ENCODE measurements at regions not wholly inside any gene's neighbourhood (a gene's known extent, or its start where the extent isn't known, plus 50 kb on each side); places are given as distances from the start of the nearest gene placed in this dataset.

GRCh38 chr3:187828579-187829452 is 83.5 kb upstream of the BCL6 start:
- 49 to 76% methylated on average over 7 of the region's 7 CpGs for WGBS, 2 donors
- Histone ChIP-seq H3K27me3 (ENCODE audit: control insufficient read depth in 3 of 3, insufficient read depth in 3 of 3, low read length in 2 of 3) (no peaks in the 10 kb centered on the region), H3K9ac (ENCODE audit: insufficient read depth in 1 of 2, low read length in 2 of 2) (no peak overlapping the region), H3K36me3 (ENCODE audit: control insufficient read depth in 4 of 4, insufficient read depth in 4 of 4, low read length in 4 of 4) (no peaks in the 10 kb centered on the region), H3K4me1 (ENCODE audit: control insufficient read depth in 5 of 5, insufficient read depth in 5 of 5, low read length in 5 of 5) (no peaks in the 10 kb centered on the region), H3K27ac (ENCODE audit: low read depth in 1 of 2, low read length in 1 of 2) (no peak overlapping the region), H3K4me3 (no peak overlapping the region), H3K9me3 (ENCODE audit: control insufficient read depth in 4 of 4, insufficient read depth in 3 of 4, low read length in 3 of 4) (no peaks in the 10 kb centered on the region)
- TF ChIP-seq, protein P1, sequence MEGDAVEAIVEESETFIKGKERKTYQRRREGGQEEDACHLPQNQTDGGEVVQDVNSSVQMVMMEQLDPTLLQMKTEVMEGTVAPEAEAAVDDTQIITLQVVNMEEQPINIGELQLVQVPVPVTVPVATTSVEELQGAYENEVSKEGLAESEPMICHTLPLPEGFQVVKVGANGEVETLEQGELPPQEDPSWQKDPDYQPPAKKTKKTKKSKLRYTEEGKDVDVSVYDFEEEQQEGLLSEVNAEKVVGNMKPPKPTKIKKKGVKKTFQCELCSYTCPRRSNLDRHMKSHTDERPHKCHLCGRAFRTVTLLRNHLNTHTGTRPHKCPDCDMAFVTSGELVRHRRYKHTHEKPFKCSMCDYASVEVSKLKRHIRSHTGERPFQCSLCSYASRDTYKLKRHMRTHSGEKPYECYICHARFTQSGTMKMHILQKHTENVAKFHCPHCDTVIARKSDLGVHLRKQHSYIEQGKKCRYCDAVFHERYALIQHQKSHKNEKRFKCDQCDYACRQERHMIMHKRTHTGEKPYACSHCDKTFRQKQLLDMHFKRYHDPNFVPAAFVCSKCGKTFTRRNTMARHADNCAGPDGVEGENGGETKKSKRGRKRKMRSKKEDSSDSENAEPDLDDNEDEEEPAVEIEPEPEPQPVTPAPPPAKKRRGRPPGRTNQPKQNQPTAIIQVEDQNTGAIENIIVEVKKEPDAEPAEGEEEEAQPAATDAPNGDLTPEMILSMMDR (IDR thresholded peaks at IDR 0.05; ENCODE audit: control extremely low read depth, extremely low read depth): no peak
- ATAC-seq (ENCODE audit: insufficient read depth, low FRiP score): no peak
- DNase-seq: no peak

- no peak for DNase-seq
- Histone ChIP-seq H3K27ac (ENCODE audit: low read depth in 1 of 2, low read length in 1 of 2) (no peak overlapping the region), H3K27me3 (ENCODE audit: control insufficient read depth in 3 of 3, insufficient read depth in 3 of 3, low read length in 2 of 3) (no peaks in the 10 kb centered on the region), H3K4me3 (no peak overlapping the region), H3K36me3 (ENCODE audit: control insufficient read depth in 4 of 4, insufficient read depth in 4 of 4, low read length in 4 of 4) (no peaks in the 10 kb centered on the region), H3K4me1 (ENCODE audit: control insufficient read depth in 5 of 5, insufficient read depth in 5 of 5, low read length in 5 of 5) (no peaks in the 10 kb centered on the region), H3K9ac (ENCODE audit: insufficient read depth in 1 of 2, low read length in 2 of 2) (no peak overlapping the region), H3K9me3 (ENCODE audit: control insufficient read depth in 4 of 4, insufficient read depth in 3 of 4, low read length in 3 of 4) (no peaks in the 10 kb centered on the region)
- 94 to 95% methylated on average over 1 of the region's 1 CpG for WGBS, 2 donors
- no peak for ATAC-seq (ENCODE audit: insufficient read depth, low FRiP score)
- TF ChIP-seq, protein P1 (IDR thresholded peaks at IDR 0.05; ENCODE audit: control extremely low read depth, extremely low read depth): no peak
Measured at GRCh38 chr3:187830181-187830580, 84.9 kb upstream of the BCL6 start.

DNA sequence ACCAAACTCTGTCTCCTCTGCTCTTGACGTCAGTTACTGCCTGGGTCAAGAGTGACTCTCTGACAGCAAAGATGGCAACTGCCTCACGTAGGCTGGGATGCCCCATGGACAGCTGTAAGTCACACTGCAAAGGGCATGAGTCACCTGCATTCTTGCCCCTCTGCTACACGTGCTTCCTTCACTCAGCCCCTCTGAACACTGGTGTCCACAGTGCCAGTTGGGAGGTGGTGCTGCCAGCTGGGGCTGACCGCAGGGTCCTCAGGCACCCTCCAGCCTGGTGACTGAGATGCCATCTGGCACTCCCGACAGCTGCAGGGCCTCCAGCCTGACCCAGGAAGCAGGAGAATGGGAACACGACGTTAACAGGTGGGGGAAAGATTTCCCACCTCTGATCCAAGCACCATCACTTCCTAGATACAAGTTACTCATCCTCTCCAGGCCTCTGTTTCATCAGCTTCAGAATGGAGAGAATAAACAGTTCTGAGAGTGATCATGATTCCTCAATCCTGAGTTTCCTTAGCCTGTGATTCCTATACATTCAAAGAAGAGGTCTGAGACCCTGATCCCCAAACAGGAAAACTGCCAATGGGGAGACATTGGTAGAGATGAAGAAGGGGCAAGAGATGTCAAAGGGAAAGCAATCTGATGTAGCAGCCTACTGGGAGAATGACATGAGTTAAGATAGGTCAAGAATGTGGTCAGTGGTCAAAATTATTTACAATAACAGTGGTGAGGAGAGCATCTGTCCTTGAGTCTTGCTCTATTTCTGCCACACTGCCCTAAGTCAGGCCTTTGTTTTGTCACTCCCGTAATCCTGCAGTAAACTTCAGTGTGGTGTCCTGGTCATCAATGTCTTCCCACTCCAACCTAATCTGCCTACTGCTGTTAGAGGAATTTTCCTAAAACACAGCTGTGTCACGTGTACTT is 86.1 kb upstream of the BCL6 start:
- H3K9me3 ChIP-seq (ENCODE audit: control insufficient read depth in 4 of 4, insufficient read depth in 3 of 4, low read length in 3 of 4): no peaks in the 10 kb centered on the region
- H3K27ac ChIP-seq (ENCODE audit: low read depth in 1 of 2, low read length in 1 of 2): no peak overlapping the region
- DNase-seq (no peak), ATAC-seq (ENCODE audit: insufficient read depth, low FRiP score) (peak; percentile 19)
- no peak overlapping the region for H3K9ac ChIP-seq (ENCODE audit: insufficient read depth in 1 of 2, low read length in 2 of 2)
- no peak overlapping the region for H3K4me3 ChIP-seq
- H3K27me3 ChIP-seq (ENCODE audit: control insufficient read depth in 3 of 3, insufficient read depth in 3 of 3, low read length in 2 of 3): no peaks in the 10 kb centered on the region
- H3K36me3 ChIP-seq (ENCODE audit: control insufficient read depth in 4 of 4, insufficient read depth in 4 of 4, low read length in 4 of 4): no peaks in the 10 kb centered on the region
- H3K4me1 ChIP-seq (ENCODE audit: control insufficient read depth in 5 of 5, insufficient read depth in 5 of 5, low read length in 5 of 5): no peaks in the 10 kb centered on the region
- TF ChIP-seq, protein P1 (IDR thresholded peaks at IDR 0.05; ENCODE audit: control extremely low read depth, extremely low read depth): no peak
- WGBS, 2 donors: 84 to 92% methylated on average over 9 of the region's 9 CpGs

Measured in lung (tissue), 11 donors.